ENCODE measurements at regions not wholly inside any gene's neighbourhood (a gene's known extent, or its start where the extent isn't known, plus 50 kb on each side); places are given as distances from the start of the nearest gene placed in this dataset.

- TF ChIP-seq CTCF (IDR thresholded peaks at IDR 0.05) (peak; percentile 16; the same call in 1 of the 2 replicates), ZFX (IDR thresholded peaks at IDR 0.05; ENCODE audit: borderline replicate concordance) (no peak)
Measured at GRCh38 chr4:32417113-32417704, 1697.0 kb downstream of the PCDH7 start.

All from 22Rv1 (cell line).